WTC11 (cell line): ENCODE measurements at regions not wholly inside any gene's neighbourhood (a gene's known extent, or its start where the extent isn't known, plus 50 kb on each side); places are given as distances from the start of the nearest gene placed in this dataset.

Source experiments
- CTCF ChIP-seq: fragments of 200-600 bp; IDR thresholded peaks from 2 replicates; pipeline ENCODE4 v1.8.0; 2022; ENCODE audit warnings: antibody characterized with exemption
- ZNF121 ChIP-seq: sonication (generic); formaldehyde crosslinking; IDR thresholded peaks from 2 replicates; pipeline ENCODE4 v1.8.0; 2023; ENCODE audit warnings: missing genetic modification reagents

DNA sequence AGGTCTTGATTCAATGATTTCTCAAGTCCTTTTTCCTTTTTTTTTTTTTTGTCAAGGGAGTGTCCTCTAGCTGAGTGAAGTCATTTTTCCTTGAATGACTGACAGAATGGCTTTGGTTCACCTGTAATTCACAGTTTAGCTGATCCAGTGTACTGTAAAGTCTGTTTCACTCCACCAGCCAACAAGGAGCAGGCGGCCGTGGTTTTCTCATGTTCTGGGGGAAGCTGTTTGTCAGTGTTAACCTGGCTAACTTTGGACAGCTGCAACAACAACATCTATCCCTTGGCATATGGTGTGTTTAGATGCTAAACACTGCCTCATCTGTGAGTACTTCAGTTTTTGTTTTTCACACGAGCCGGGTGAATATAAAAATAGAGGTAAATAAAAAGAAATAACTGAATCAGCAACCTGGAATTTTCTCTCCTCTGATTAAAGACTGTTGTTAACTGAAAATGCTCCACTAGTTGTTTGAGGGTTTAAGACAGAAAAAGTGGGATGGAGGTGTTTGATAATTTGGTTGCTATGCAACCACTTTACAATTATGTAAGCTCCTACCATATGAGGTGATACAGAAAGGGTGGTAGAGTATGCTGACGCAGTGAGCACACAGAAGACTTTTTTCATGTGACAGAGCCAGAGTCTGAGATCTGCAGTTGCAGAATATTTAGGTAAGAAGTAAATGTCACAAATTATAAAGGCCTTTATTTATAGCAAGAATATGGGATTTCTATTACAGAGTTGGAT, 50.3 kb upstream of the SLC2A13 start:
- TF ChIP-seq CTCF (no peak), ZNF121 (no peak)
